Central memory CD4-positive, alpha-beta T cell (primary cell): ENCODE measurements at regions not wholly inside any gene's neighbourhood (a gene's known extent, or its start where the extent isn't known, plus 50 kb on each side); places are given as distances from the start of the nearest gene placed in this dataset.
"Not testable (repeated sequence)": the region's sequence is repeated elsewhere in the genome, so short reads cannot be mapped to it uniquely, and the experiment has no call there.

ENCODE experiments used
- DNase-seq: peaks from one replicate; pipeline ENCODE4 v3.0.0; 2022

DNA sequence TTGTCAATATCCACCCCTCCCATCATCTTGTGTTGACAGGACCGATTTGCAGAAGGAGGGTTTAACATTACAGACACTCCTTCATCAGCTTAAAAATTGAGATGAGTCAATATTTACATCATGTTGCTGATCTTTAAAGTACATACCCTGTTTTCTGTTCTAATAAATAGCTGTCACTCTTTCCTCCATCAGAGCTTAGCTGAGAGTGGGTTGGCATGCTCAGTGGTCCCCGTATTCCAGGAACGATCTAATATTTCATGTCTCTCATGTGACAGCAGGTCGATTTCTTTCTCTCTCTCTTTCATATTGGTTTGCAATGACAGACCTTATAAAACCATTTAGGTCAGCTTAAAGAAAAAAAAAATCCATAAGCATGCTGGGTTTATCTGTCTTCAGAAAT is 950.6 kb downstream of the GALC start:
- DNase-seq: no peak

- DNase-seq: no peak
These were observed 951.5 kb downstream of the GALC start for GRCh38 chr14:87041290-87042020.

- no peak for DNase-seq
These were observed 958.3 kb downstream of the GALC start for GRCh38 chr14:87034680-87035079.

- no peak for DNase-seq
These were observed 962.8 kb downstream of the GALC start for GRCh38 chr14:87030197-87030596.

- not testable (repeated sequence) for DNase-seq
These were observed 972.9 kb downstream of the GALC start for GRCh38 chr14:87020106-87020505.

GRCh38 chr14:87018294-87018693 is 974.7 kb downstream of the GALC start:
- DNase-seq: no peak

- DNase-seq: no peak
These were observed 975.6 kb downstream of the GALC start for GRCh38 chr14:87017335-87017734.

- no peak for DNase-seq
These were observed 978.1 kb downstream of the GALC start for GRCh38 chr14:87014856-87015255.

DNA sequence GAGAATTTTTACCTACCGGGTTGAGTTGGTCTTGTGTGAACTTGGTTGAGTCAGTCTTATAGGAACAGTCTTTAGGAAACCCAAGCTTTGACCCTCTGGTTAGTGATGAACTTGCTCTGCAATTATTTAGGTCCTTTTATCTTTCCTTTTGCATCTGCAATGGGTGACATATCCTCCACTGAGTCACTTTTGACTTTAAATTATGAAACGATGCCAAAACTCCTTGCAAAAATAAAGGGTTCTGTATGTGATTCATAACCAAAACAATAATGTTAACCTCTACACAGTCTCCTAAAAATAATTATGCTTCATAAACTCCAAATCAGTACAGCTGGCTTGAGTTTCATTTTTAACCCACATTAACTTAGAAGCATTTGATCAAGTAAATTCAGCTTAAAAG is 979.4 kb downstream of the GALC start:
- DNase-seq: no peak

GRCh38 chr14:87008965-87009364 is 984.0 kb downstream of the GALC start:
- no peak for DNase-seq

DNA sequence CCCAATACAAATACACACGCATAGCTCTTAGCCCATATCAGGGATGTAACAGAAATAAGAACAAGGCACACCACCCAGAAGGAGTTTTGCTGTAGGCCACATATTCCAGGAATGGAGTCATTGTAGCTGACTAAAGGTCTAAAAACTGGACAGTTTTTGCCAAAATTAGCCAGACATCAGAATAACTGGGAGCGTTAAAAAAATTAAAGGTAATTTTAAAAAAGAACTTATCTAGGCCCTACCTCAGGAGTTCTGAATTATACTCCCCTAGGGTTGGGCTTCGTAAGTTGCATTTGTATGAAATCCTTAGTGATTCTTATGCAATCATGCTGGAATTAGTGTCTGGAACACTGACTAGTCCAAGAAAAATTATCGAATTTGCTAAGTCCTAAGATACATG is 987.7 kb downstream of the GALC start:
- no peak for DNase-seq

DNA sequence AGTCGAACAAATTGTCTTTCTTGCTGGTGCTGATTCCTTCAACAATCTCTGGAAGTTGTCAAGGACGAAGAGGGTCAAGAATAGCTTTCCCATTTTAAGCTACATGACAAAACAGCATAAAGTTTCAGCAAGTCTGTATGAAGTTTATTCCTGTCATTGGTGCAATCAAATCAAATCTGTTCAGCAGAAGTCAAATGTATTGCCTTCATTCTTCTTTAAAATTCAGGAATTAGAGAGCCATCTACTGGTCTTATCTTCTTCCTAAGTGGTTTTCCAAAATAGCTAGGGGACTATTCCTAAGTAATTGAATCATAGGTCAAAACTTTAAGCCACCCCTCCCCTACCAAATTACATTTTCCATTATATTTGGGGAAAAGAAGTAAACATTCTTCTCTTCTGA is 990.2 kb downstream of the GALC start:
- DNase-seq: no peak

- DNase-seq: no peak
These were observed 991.6 kb downstream of the GALC start for GRCh38 chr14:87001333-87001732.

DNA sequence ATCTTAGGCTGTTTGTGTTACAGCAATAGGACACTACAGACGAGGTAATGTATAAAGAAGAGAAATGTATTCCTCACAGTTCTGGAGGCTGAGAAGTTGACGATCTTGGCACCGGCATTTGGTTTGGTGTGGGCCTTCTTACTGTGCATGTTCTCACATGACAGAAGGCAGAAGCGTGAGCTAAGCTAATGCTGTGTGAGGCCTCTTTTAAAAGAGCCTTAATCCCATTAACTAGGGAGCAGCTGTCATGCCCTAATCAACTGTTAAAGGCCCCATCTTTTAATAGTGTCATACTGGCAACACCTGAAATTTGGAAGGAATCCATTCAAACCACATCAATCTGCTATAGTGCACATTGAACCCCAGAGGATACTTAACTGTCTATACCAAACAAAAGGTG is 992.9 kb downstream of the GALC start:
- no peak for DNase-seq

- no peak for DNase-seq
These were observed 993.9 kb downstream of the GALC start for GRCh38 chr14:86999036-86999435.

DNA sequence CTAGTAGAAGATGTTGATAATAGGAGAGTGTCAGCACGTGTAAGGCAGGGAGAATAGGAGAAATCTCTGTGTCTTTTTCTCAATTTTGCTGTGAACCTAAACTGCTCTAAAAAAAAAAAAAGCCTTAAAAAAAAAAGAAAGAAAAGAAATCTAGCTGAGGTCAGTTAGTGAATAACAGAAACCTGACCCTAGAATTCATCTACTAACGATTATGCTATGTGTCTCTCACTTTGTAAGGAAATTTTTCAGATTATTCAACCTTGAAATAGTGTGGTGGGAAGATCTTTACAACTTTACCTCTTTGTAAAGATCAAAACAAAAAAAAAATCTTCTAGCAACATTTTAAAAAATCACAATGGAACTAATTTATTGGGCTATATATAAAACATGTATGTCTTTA is 995.7 kb downstream of the GALC start:
- DNase-seq: no peak

DNA sequence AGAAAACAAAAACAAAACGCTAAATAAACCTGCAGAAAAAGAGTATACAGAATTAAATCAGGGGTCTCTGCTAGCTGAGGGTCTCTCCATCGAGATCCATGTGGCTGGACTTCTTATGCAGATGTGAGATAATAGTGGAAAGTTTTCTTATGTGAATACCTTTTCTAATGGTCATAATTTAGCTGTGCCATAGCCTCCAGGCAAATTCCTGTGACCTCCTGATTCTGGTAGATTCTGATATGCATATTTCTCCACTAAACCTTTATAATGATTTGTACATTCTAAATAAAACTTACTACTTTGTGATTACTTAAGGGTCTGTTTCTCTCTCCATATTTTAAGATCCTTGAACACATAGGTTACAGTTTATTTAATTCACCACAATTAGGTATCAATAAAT is 1002.6 kb downstream of the GALC start:
- no peak for DNase-seq

DNA sequence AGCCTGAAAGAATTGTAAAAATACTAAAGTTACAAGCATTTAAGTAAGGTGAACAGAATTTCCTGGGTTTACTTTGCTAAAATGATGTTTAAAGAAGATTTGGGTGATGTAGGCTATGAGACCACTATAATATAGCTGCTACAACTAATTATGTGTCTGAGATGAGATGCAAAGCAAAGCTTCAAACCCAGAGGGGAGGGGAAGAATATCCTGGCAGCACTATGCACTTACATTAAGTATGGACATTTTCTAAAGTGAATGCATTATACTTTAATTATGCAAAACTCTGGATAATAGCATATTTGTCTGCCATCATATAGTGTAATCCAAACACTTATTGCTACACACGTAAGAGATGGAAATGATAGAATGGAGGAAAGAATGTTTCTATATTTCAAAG is 1003.7 kb downstream of the GALC start:
- no peak for DNase-seq

DNA sequence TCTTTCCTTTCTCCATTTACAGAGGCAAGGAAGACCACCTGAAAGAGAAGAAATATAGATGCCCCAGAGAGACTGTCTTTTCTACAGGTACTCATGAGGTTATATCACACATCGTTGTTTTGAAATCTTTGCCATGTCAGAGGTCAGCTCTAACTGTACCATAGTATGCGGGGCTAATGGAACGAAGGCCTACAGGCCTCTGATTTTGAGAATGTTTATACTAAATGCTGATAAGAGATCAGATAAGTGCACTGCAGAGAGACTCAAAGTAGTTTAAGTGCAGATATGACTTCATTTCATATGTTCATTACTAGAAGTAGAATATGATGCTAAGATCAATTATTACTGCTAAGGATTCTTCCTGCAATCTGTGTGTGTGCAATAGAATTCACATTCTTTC is 1005.0 kb downstream of the GALC start:
- DNase-seq: no peak

DNA sequence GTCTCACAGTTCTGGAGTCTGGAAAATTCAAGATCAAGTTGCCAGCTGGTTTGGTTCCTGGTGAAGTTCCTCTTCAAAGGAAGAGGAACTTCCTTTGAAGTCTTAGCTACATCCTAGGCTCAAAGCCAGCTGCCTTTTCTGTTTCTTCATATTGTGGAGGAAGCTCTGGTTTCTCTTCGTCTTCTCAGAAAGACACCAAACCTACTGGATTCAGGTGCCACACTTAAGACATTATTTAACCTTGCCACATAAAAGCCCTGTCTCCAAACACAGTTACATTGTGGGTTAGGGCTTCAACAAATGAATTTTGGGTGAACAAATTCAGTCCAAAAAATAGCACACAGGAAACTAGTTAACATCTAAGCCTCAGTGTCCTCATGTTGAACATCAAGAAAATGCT is 1019.8 kb downstream of the GALC start:
- no peak for DNase-seq

DNA sequence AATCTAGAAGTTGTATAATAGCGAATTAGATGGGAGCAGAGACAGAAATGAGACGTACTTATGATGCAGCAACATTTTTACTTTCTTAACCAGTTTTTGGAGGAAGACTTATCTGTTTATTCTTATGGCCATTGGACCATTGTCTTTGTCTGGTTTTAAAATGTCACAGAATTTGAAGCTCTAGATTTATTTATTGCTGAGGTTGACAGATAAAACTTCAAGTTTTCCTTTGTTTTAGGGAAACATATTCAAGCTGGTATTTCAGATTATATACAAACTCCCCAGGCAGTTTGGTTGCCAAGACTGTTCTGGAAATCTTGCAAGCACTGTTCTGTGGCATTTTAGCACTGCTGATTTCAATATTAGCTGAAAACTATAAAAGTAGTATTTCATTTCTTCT is 1021.7 kb downstream of the GALC start:
- DNase-seq: no peak

- DNase-seq: no peak
These were observed 1031.8 kb downstream of the GALC start for GRCh38 chr14:86961106-86961716.

DNA sequence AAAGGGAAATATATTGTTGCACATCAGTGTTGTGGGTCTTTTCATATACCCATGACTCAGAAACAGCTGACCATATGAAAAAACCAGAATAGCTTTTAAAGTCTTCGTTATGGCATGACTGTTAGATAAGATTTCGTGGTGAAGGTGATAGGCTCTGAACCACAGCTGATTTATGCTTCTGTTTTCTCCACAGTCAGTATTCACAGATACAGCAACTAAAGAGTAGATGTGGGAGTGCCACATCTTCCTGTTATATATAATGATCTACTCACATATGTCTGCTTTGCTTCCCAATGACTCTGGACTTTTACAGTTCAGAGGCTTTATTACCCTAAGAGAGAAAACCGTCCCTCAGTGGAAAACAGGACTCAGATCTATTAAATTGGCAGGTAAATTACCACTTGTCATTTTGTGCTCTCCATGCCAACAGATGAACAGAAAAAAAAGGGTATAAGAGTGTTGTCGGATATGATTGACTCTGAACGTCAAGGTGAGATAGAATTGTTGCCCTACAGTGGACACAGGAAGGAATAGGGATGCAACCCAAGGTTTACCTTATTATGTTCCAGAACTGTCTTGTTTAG is 1037.1 kb downstream of the GALC start:
- DNase-seq: no peak

GRCh38 chr14:86954623-86955022 is 1038.4 kb downstream of the GALC start:
- DNase-seq: no peak

- DNase-seq: no peak
These were observed 1046.5 kb downstream of the GALC start for GRCh38 chr14:86946446-86946845.
